ENCODE measurements at regions not wholly inside any gene's neighbourhood (a gene's known extent, or its start where the extent isn't known, plus 50 kb on each side); places are given as distances from the start of the nearest gene placed in this dataset.
"Not testable (repeated sequence)": the region's sequence is repeated elsewhere in the genome, so short reads cannot be mapped to it uniquely, and the experiment has no call there.

DNA sequence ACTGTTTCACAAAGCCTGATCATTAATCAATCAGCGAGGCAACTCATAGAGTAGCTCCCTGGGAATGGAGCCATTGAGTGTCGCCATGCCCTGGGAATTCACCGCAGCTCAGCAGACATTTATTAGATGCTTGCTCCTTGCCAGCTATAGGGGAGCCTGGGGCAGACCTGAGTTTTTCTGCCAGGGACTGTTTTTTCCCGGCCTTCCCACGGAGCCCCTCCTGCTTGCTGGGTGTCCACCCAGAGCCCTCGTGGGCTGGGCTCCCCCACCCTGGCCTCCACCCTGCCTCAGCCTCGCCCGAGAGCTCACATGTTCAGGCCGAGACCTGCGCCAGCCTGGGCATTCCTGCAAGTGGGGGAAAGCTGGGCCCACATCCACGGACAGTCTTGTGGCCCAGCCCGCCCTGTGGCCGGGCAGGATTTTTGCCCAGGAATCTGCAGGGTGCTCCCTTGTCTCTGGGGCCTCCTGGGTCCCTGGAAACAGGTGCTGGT is 64.9 kb downstream of the SMIM38 start:
- DNase-seq, result no peak

DNA sequence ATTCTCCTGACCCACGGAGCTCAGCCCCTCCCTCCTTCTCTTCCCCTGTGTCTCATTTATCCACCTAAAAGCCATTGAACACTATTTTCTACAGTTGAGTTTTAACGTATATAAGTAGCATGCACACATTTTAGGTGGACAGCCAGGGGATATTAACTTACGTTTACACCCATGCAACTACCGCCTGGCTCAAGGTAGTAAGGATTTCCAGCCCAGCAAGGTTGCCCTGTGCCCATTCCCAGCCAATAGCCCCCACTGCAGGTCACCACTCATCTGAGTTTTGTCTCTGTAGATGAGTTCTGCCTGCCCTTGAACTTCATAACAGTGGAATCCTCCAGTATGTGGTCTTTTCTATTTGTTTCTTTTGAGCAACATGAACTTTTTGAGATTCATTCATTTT is 65.4 kb downstream of the SMIM38 start:
- DNase-seq, result no peak

DNA sequence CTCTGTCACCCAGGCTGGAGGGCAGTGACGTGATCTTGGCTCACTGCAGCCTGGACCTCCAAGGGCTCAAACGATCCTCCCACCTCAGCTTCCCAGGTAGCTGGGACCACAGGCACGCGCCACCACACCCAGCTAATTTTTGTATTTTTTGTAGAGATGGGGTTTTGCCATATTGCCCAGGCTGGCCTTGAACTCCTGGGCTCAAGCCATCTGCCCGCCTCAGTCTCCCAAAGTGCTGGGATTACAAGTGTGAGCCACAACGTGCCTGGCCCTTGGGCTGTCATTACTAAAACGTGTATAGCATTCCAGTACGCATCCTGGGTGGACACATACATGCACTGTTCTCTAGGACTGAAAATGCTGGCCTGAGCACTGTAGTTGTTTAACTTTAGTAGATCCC is 65.9 kb downstream of the SMIM38 start:
- not testable (repeated sequence) for DNase-seq

DNA sequence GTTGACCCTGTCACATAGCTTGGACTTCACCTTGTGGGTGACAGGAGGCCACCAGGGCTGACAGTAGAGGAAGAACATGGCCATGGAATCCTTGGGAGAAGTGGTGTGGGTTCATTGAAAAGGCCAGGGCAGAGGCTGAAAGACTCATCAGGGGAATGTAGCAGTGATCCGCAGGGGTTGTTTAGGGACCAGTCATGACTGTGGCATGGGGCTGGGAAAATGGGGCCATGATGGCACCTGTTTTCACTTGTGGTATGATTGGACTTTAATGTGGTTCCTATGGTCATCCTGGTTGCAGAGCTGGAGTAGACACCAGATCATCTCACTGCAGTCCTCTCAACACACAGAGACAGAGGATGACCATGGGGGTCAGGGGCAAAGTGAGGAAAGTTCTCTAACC is 66.7 kb upstream of the MYEOV start:
- DNase-seq, result no peak

DNA sequence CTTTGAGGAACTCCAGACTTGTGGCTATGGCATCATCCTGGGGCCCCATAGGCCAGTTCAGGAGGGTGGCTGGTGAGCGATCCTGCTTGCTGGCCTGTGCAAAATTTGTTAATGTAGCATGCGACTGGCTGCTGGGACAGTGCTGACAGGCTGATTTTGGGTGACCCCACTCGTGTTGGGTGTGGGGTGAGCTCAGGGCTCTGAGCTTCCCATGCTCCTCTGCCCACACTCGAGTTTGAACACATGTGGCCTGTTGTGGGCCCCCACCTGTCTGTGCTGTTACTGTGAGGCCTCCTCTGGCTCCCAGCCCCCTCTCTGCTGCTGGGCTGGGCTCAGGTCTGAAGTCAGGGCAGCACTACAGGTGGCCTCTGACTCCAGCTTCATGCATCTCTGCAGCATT is 64.4 kb upstream of the MYEOV start:
- DNase-seq, result no peak

DNA sequence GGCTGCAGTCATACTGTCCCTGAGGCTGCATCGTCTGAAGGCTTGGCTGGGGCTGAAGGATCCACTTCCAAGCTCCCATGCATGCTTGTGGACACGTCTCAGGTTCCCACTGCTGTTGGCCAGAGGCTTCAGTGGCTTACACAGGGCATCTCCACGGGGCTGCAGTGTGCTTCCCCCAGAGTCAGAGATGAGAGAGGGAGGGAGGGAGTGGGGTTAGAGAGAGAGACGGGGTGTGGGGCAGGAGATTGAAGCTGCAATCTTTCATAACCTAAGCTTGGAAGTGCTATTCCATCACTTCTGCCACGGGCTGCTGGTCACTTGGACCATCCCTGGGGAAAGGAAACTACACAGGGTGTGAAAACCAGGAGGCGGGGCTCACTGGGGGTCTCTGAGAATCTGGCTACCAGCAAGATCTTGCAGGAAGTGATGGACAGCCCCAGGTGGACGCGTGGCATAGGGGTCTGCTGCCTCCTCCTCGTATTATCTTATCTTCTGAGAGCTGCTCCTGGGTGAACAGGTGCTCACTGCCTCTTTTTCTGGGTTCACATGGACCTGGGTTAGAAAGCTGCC is 63.0 kb upstream of the MYEOV start:
- DNase-seq, result no peak

DNA sequence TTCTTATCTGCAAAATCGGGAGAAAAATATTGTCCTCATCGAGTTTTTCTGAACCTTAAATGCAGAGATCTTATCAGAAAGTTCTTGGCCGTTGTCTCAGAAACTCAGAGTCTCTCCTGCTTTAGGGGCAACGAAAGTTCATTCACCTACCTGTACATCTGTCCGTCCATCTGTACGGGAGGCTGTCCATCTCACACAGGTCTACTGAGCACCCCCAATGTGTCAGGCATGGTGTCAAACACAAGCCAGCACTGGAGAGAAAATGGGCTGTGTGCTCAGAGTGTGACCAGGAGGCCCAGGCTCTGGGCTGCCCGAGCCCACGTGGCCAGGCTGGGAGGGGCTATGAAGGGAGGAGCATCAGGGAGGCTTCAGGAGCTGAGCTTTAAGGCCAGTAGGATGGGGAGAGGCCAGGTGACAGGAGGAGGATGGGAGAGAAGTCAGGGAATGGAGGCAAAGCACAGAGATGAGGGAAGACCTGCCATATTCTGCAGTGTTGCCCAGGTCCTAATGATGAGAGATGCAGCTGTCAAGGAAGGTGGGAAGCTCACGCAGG is 62.4 kb upstream of the MYEOV start:
- DNase-seq, result no peak

DNA sequence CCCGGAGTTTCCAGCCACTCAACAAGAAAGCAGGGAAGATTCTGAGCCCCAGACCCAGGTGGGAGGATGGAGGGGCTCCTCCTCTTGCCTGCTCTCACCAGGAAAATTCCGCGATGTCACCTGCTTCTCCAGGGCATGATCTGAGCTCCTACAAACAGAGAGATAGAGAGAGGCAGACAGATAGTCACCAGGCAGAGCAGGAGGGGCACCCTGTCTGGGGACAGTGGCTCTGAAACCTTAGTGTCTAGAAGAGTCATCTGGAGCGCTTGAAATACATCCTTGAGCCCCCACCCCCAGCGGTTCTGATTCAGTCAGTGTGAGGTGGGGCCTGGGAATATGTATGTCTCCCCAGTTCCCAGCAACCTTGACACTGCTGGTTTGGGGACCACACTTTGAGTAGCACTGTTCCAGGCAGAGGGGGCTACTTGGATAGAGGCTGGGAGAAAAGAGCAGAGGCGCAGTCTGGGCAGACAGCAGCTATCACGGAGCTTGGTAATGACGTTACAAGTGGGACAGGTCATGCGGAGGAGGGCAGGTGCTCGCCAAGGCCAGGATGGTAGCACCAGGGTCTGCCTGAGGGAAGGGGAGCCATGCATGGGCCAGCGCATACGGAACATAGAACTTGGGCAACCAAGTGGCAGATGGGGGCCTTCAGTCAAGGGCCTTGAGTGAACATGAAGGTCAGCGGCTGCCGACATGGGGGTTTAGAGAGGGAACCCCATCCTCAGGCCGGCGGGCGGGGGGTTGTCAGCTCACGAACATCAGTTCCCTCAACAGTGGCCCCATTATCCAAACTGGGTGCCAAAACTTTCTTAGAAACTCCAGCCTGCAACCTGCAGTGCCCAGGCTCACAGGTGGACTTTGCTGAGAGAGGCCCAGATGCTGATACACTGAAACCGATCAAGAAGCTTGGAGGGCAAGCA is 60.9 kb upstream of the MYEOV start:
- no peak for DNase-seq

DNA sequence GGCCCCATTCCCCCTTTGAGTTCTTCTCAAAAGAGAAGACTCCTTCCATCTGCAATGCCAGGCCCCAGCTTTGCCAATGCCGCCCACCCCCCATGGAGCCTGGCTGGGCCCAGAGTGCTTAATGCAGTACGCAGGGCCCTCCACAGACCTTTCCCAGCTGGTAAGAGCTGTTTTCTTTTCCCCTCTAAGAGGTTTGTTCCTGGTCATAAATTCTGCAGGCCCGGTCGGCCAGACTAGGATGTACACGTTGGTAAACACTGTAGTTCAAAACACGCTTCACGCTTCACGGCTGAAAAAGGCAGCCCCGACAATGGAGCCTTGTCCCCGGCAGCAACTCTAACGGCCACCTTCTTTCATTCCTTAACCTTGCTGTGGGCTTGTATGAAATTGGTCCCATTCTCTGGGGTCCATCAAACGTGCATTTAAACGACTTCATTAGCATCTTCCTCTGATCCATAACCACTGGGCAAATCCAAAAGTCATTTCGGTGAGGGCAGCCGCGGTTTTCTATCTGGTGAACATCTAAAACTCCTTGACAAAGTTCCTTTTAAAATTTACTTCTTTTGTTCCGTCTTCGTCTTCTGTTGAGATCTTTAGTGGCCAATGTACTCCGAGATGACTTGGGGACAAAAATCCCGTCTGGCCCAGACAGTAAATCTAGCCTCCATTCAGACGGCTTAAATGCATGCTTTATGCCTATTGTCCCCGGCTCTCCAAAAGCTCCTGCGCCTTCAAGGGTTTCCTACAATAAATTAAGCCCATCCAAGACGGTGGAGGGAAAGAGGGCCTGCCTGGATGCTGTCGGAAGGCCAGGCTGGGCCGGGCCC is 60.0 kb upstream of the MYEOV start:
- no peak for DNase-seq

DNA sequence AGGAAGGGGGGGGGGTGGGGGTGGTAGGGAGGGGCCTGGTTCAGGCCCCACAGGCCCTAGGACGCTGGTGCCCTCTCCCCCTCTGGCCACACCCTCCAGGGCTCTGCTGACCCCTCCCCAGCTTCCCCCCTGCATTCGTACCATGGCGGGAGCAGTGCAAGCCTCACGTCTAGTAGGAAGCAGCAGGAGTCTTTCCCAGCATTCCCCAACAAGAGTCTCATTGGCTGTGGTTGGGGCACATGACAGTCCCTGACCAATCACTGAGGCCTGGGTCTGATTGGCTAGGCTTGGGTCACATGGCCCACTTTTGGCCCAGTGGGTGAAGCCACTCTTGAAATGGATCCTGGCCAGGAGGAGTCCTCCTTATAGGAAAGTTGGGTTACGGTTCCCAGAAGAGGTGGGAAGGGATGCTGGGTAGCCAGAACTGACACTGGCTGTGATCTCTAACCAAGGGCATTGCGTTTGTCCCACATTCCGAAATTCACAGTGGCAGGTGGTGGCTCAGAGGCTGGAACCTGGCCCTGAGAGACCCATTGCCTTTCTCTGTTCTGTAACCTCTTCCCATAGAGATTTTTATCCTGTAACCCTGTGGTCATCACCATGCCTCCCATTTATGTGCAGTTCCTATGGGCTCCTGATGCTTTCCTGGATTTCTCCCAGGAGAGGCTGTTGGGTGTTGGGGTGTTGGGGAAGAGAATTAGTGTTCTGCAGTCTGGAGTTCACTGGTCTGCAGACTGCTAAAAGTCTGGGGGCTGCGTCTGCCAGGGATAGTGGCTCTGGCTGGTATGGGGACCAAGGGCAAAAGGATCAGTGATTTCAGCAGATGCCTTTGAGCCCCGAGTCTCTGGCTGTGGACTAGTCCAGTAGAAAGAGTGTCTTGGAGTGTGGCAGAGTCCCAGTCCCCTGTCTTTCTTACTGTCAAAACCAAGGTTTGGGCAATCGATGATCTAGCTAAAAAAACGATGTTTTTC is 58.9 kb upstream of the MYEOV start:
- DNase-seq, result no peak

DNA sequence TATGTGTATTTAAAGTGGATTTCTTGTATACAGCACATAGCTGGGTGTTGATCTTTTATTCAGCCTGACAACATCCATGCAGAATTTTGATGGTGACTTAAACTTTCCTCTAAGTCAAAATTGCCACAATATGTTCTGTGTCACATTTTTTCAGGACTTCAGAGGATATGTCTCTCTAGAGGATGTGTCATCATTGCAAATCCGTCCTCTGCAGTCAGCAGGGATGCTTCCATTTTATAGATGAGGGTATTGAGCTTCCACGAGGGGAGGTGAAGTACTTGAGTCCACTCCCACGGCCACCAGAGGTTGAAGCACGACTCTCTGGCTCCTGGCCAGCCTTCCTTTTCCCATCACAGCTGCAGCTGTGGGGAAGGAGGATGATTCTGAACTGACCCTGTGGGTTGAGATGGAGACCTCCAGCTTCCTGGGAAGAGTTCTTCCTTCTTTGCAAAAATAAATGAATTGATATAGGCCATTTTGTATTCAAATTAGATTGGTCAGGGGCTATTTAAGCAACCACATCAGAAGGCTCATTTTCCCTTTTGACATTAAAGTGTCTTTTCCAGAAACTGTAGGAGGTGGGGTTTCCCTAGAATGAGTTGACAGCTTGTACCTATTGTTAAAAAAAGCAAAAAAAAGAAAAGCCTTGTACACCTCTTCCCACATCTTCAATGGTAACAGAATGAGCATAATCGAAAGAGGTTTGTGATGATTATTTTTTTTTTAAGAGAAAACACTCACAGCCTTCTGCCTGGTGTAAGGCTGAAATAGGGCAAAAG is 55.2 kb upstream of the MYEOV start:
- no peak for DNase-seq

DNA sequence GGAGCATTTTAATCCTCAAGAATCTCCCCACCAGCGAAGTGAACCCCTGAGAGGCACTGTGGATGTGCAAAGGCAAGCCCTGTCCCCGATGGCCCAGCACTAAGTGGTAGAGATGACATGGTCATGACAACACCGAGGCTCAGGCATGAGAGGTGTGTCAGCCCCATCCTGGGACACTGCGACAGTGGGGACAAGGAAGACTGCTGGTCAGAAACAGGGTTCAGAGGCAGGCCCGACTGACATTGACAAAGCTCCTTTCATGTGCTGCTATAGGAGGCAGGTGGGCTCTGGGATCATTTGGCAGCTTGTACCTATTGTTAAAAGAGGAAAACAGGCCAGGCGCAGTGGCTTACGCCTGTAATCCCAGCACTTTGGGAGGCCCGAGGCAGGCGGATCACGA is 54.3 kb upstream of the MYEOV start:
- DNase-seq, result no peak

DNA sequence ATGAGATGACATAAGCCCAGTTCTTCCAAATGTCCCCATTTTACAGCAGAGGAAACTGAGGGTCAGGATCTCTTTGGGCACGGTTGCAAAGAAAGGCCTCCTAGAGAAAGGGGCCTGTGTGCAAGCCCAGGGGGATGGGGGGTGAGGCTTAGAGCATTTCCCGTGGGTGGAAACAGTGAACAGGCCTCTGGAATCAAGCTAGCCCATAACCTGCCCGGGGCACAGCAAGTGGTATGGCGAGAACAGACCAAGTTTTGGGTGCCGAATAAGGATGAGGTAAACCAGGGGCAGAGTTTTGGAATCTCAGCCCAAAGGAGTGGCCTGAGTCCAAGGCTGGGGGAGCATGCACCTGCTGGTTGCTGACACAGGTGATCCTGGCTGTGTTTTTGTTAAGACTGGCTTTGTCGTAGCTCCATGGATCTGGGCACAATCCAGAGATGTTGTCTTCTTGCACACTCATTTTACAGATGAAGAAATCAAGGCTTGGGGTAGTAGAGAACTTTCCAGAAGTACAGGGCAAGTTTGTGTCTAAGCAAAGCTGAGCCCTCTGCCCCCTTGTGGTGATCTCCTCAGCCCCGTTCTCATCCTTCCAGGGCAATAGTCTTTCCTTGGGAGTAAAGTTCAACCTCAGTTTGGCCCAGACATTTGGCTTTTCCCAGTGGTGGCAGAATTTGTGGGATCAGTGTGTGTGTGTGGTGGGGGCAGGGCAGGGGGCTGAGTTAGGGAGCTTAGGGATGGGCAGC is 53.5 kb upstream of the MYEOV start:
- no peak for DNase-seq

DNA sequence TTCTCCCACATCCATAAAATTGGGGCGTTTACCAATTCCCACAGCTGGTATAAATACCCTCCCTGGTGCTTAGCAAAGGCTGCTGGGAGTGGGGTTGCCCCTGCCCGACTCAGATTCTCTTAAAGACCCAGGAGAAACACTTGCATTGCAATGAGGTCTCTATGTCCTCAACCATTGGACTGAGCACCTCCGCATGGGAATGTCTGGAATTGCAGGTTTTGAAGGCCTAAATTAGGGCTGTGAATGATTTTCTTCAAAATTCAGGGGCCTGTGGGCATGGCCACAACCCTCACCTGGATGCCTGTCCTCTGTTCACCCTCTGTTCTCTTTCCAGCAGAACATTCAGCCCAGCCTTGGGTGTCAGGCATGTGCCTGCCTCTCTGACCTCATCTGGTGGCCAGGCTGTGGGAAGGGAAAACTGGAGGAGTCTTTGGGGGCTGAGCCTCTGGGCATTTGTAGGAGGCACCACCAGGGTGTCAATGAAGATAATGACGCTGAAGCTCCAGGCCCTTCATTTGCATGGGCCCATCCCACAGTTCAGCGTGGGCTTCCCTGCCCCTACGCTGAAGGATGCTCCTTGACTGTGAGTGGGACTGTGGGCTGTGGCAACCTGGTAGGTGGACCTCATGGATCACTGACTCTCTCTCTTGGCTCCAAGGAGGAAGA is 52.7 kb upstream of the MYEOV start:
- DNase-seq, result no peak

DNA sequence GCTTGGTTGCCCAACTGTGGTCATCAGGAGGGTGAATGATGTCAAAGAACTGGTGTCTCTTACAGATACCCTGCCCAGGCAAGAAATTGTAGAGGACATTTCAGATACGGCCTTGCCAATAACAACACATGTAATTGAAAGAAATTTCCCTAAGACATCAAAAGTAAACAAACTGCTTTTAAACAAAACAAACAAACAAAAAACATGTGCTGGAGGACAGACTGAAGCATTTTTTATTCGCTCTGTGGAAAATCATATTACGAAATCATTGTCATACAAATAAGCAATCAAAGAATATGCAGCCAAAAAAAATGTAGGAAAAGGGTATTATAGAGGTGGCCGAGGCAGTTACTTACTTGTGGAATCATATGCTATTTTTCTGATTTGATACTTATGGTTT is 52.1 kb upstream of the MYEOV start:
- DNase-seq, result no peak

DNA sequence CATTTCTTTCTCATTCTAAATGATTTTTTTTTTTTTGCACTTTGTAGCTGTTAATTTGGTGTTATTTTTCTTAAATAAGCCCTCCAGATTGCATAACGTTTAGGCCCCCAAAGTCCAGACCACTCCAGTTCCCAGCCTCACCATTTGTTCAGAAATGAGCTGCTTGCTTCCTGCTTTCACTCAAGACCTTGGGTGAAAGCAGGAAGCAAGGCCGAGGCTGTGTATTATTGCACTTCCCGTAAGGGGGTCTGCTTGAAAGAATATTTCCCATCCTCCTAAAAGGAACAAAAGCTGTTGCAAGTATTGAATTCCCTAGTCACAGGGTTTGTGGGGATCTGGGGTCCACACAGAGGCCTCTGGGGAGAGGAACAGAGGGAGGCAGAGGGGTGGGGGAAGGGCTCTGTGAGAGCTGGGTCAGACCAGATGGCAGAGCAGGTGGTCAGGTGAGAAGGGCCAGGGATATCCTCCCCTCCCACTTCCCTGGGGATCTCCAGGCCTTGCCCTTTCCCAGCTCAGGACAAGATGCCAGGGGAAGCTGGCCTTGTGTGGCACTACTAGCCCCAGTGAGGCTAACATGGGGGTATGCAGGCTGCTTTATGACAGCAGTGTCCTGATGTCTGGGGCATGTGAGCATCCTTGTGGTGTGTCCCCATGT is 51.6 kb upstream of the MYEOV start:
- no peak for DNase-seq

DNA sequence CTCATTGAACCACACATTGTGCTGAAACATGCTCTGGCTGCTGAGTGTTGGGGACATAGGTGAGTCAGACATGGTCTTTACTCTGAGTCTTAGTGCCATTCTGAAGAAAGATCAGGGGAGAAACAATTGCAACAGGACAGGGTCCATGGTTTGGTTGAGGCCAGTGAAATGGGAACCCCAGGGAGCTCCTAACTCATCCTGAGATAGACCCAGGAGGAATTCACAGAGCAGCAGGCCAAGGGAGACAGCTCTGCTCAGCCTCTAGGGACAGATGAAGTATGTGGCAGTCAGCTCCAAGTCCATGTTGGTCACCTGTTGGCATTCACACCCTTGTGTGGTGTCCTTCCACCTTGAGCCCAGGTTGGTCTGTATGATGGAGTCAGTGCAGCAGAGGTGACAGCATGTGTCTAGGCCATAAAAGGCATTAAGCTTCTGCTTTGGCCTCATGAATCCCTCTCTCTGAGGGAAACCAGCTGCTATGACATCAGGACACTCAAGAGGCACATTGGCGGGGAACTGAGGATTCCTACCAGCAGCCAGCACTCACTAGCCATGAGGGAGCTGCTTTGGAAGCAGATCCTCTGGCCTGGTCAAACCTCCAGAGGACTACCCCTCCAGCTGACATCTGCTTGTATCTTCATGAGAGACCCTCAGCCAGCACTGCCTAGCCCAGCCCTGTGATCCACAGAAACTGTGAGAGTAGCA is 50.3 kb upstream of the MYEOV start:
- no peak for DNase-seq

Measured in NCI-H2227 treated with DMSO at 0.1 percent for 48 hours (cell line).